Activated T-helper 2 cell treated with anti-CD3 and anti-CD28 coated beads, Interferon-gamma antibody, Interleukin-2, Interleukin-4, amounts not matched to agents 10 μg/mL and 5 μg/mL and 100 μg/mL, durations not matched to agents 14 hours and 24 hours and 36 hours (primary cell): ENCODE measurements at regions not wholly inside any gene's neighbourhood (a gene's known extent, or its start where the extent isn't known, plus 50 kb on each side); places are given as distances from the start of the nearest gene placed in this dataset.

Experiments
- DNase-seq: peaks from one replicate; pipeline ENCODE4 v3.0.0; 2021; ENCODE audit warnings: low spot score
- H3K27ac Mint-ChIP-seq: one replicate; pipeline ENCODE4 v1.8.0; 2021; ENCODE audit warnings: mixed read lengths
- H3K27me3 Mint-ChIP-seq: one replicate; pipeline ENCODE4 v1.8.0; 2021; ENCODE audit warnings: low read depth, mixed read lengths
- H3K36me3 Mint-ChIP-seq: one replicate; pipeline ENCODE4 v1.8.0; 2021; ENCODE audit warnings: low read depth, mixed read lengths
- H3K4me1 Mint-ChIP-seq: one replicate; pipeline ENCODE4 v1.8.0; 2021; ENCODE audit warnings: low read depth, mixed read lengths
- H3K4me3 Mint-ChIP-seq: one replicate; pipeline ENCODE4 v1.8.0; 2021; ENCODE audit warnings: low read depth, mild to moderate bottlenecking, moderate library complexity, mixed read lengths
- H3K9me3 Mint-ChIP-seq: one replicate; pipeline ENCODE4 v1.8.0; 2021; ENCODE audit warnings: mixed read lengths
- intact Hi-C: fragments of 100-400 bp; cut with micrococcal nuclease; formaldehyde crosslinking; loops from one replicate; pipeline ENCODE4 v1.15.1; 2023

DNA sequence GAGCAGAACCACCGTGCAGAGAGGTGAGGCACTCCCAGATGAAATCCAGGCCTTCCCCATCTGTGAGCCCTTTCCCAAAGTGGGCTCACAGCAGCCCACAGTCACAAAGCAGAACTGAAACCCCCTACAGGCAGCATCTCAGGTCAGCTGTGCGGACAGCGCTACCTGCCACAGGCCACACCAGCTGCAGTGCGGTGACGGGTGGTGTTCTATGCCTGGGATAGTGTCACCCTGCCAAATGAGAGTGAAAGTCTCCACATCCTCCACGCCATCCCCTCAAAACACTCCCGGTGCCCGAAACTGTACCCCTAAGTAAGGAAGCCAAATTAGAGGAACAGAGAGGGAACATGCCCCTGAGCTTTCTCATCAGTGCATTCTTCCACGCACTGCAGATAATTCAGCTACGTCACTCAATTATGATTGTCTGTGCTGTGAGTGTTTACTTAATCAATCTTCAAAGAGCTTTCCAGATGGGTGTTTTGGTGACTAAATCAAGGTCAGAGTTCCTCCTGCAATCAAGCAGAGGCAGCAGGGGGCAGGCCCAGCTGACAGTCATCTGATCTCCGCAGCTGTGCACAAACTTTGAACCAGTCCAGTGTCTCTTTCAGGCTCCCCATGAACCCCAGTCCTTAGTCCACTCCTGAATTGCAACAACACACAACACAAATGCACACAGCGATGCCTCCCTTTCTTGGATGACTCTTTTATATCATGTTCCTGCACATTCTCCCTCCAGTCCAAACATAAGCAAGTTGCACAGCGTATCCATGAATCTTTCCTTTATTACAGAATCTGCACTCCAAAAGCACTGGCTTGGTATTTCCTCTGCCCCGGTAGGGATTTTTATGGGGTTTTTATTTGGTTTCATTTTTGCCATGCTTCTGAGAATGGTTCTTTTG, 150.0 kb downstream of the TOMM20 start:
- DNase-seq = no peak
- H3K27me3 Mint-ChIP-seq = no peaks in the 10 kb centered on the region

DNA sequence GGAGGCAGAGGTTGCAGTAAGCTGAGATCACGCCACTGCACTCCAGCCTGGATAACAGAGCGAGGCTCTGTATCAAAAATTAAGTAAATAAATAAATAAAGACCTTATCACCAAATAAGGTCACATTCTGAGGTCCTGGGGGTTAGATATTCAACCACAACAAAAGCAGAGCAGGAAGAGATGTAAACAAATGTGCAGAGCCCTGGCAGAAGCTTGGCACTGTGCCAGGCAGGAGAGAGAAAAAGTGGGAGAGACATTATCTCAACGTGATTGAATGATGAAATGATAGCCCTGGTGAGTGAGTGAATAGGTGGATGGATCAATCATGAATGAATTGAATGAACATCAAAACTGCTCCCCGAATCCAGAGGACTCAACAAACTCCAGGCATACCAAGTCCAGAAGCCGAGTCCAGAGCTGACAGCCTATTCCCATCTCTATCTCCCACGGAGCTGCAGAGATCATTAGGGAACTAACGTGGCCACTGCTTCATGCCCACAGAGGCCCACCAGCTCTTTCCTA, 150.7 kb downstream of the TOMM20 start:
- H3K36me3 Mint-ChIP-seq = peaks cover 56% of the 10 kb centered on the region
- H3K27me3 Mint-ChIP-seq = no peaks in the 10 kb centered on the region
- peaks cover 82% of the 10 kb centered on the region for H3K4me1 Mint-ChIP-seq
- H3K27ac Mint-ChIP-seq = peak overlapping the region; percentile 97
- H3K9me3 Mint-ChIP-seq = peaks cover 4% of the 10 kb centered on the region
- no peak for DNase-seq
- peak overlapping the region; percentile 91 for H3K4me3 Mint-ChIP-seq
- intact Hi-C loops = loop anchor here (5.0 kb wide), 1 partner anchor 491 kb away; no protein-coding TSS in a partner anchor

More for the DNA sequence above, 150.0 kb downstream of the TOMM20 start:
- H3K36me3 Mint-ChIP-seq = peaks cover 58% of the 10 kb centered on the region
- H3K9me3 Mint-ChIP-seq = peaks cover 4% of the 10 kb centered on the region
- H3K27ac Mint-ChIP-seq = peak overlapping the region; percentile 97
- intact Hi-C loops = loop anchor here (5.0 kb wide), 1 partner anchor 491 kb away; no protein-coding TSS in a partner anchor
- H3K4me3 Mint-ChIP-seq = peak overlapping the region; percentile 91
- peaks cover 82% of the 10 kb centered on the region for H3K4me1 Mint-ChIP-seq

DNA sequence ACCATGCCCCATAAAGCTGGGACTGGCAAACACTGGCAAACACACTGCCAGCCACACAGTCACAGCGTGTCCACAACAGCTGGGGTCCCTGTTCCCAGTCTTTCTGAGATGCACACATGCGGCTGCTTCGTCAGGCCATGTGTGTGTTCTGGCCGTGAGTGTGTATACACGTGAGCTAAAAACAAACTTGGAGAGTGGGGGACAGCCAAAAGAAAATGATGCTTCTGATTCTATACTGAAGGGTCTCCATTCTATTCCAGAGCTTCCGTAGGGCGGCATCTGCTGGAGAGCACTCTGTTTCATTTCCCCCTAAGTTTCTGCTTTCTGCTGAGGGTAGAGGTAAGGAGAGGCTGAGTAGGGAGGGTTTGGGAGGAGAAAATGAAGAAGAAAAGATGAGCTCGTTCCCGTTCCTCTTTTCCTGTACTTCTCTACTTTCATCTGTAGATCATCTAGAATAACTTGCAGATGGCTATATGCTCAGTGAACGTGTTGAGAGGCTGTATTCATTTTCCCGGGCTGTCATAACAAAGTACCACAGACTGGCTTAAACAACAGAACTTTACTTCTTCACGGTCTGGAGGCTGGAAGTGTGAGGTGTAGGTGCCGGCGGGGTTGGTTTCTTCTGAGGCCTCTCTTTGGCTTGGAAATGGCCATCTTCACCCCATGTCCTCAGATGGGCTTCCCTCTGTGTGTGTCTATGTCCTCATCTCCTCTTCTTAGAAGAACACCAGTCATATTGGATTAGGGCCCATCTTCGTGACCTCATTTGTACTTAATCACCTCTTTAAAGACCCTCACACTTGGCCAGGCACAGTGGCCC, 151.6 kb downstream of the TOMM20 start:
- peaks cover 4% of the 10 kb centered on the region for H3K9me3 Mint-ChIP-seq
- H3K4me3 Mint-ChIP-seq = peak overlapping the region; percentile 24
- intact Hi-C loops = loop anchor here (5.0 kb wide), 1 partner anchor 490 kb away; no protein-coding TSS in a partner anchor
- no peak for DNase-seq
- peak overlapping the region; percentile 97 for H3K27ac Mint-ChIP-seq
- peaks cover 57% of the 10 kb centered on the region for H3K36me3 Mint-ChIP-seq
- H3K4me1 Mint-ChIP-seq = peaks cover 85% of the 10 kb centered on the region
- no peaks in the 10 kb centered on the region for H3K27me3 Mint-ChIP-seq

DNA sequence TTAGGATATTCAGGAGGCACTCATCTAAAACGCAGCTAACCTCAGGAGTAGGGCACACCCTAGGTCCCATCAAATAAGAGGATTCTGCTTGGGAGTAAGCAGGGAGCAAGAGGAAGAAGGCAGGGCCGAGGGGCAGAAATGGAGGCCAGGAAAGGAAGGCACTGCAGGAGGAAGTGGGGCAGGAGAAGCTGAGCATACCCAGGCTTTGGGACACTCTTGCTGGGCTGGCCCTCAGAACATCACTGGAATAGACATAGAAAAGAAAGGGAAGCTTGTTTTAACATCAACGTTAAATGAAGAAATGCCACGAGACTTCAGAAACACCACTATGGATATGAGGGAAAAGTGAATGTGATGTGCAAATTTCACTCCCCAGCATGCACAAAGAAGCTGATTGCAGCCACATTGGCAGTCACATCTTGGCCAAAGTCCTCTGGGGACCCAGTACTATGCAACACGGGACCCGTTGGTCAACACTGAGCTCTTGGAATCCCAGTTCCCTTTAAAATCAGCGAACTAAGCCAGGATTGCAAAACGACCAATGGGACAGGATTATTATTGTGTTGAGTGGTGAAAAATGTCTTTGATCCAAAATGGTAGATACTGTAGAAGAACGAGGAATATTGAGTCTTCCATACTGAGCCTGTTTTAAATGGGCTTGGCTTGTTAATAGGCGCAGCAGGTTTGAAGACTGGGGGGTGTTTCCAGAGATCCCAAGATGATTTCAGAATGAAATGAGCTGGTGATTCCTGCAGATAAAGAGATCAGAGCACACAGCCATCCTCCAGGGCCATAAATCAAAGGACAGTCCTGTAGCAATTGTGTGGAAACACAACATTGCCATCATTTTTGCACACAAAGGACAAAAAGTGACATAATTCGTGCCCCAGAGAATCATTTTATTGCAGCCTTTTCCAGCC, 152.4 kb downstream of the TOMM20 start:
- Mint-ChIP-seq H3K9me3 (peaks cover 4% of the 10 kb centered on the region), H3K27me3 (no peaks in the 10 kb centered on the region), H3K27ac (peak overlapping the region; percentile 85), H3K4me1 (peaks cover 85% of the 10 kb centered on the region), H3K4me3 (peak overlapping the region; percentile 48), H3K36me3 (peaks cover 55% of the 10 kb centered on the region)
- no peak for DNase-seq
- intact Hi-C loops = loop anchor here (1.0 to 5.0 kb wide), 3 partner anchors 35 to 489 kb away; no protein-coding TSS in a partner anchor

DNA sequence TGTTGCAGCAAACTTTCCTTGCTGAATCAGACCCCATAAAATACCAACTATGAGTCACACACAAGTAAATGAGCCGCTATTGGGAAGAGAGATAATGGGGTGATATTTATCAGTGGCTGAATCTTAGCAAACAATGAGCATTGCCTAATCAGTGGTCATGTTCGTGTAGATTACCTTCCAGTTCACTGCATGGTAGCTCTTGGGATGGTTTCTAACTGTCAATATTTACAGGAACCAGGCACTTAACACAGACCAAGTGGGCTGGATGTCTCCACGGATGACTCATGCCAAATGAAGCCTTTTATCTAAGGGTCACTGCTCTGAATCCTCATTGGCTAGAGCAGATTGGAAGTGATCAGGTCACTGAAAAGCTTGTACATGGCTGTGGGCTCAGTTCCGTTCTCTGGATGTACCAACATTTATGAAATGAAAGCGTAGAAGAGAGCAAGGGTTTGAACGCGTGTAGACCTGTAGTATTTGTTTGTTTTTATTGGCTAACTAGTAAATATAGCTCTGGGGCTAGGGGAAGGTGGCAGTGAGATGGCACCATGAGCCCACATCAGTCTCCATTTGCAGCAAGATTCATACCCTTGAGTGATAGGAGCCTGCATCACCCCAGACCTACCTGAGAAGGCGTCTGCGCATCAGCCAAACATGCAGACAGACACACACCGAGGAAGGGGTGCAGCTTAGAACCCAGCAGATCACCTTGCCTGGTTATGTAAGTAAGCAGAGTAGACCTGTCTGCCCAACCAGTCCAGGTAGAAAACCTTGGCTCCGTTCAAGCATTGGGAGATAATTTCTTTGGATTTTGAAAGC, 153.3 kb downstream of the TOMM20 start:
- Mint-ChIP-seq H3K4me3 (peak overlapping the region; percentile 48), H3K27me3 (no peaks in the 10 kb centered on the region), H3K9me3 (peaks cover 4% of the 10 kb centered on the region), H3K4me1 (peaks cover 87% of the 10 kb centered on the region), H3K36me3 (peaks cover 52% of the 10 kb centered on the region), H3K27ac (peak overlapping the region; percentile 85)
- intact Hi-C loops = loop anchor here (1.0 to 5.0 kb wide), 3 partner anchors 36 to 488 kb away; no protein-coding TSS in a partner anchor
- no peak for DNase-seq

DNA sequence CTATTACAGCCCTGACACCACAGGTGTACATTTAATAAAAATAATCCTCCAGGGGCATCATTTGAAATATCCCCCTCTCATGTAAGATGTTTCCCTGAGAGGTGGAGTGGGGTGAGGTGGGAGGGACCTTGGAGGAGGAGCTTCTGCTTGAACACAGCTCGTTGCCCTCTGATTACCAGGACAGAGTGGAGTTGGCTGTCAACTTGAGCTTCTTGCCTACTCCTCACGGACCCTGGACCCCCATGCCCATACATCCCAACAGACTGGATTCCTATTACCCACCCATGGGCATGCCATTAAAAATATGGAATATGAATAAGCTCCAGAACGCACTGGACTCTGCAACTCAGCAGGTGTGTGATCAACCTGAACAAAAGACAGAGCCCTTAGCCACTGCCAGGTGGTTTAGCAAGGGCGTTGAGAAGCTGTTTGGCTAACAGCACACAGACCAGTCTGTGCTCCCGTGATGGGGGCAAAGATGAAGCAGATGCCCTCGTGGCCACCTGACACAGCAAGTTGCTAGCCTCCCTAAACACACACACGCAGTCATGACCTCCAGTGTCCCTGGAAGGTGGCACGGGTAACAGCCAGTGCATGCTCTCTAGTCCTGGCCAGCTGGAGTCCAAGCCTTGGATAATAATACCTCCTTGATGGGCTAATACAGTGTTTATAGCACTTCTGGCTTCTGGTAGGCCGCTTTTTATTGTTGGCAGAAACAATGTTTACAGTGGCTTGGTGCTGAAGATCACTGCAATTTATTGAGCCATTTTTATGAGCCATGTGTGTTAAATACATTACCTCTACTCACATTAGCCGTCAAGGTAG, 155.0 kb downstream of the TOMM20 start:
- H3K36me3 Mint-ChIP-seq = peaks cover 44% of the 10 kb centered on the region
- H3K9me3 Mint-ChIP-seq = peaks cover 4% of the 10 kb centered on the region
- H3K4me3 Mint-ChIP-seq = no peak overlapping the region
- intact Hi-C loops = loop anchor here (2.0 kb wide), 1 partner anchor 373 kb away; no protein-coding TSS in a partner anchor
- peaks cover 82% of the 10 kb centered on the region for H3K4me1 Mint-ChIP-seq
- peak overlapping the region; percentile 85 for H3K27ac Mint-ChIP-seq
- no peaks in the 10 kb centered on the region for H3K27me3 Mint-ChIP-seq
- DNase-seq = no peak

DNA sequence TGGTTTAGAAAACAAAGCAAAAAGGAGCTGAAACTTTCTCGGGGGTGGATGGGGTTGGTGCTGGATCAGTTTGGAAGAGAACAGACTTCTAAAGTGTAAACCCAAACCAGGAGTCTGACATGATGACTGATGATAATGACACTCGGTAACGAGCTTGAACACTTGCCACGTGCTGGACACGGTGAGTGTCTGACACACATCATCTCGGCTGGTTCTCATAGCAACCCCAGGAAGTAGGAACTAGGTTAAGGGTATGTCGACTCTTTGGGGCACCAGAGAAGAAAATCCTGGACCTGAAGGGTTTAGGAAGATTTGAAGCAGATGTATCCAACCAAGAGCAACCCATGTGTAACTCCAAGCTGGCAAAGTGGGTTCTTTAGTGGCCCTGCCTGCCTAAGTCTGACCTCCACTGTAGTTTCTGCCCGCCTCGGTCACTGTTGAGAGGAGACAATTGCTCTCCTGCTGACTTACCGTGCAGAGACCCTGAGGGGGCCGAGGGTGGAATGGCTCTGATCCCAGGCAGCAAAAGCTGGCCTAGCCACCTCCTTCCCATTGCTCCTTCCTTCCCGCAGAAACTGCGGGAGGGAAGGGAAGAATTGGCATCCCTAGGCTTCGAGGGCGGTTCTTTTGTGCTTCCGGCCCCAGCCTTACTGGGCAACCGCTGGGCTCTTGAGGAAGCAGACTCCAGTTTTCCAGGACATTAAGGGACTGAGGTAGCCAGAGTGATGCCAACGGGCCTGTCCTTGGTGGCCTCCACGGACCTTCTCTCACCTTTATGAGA, 156.0 kb downstream of the TOMM20 start:
- Mint-ChIP-seq H3K36me3 (peaks cover 38% of the 10 kb centered on the region), H3K27me3 (no peaks in the 10 kb centered on the region), H3K4me3 (peak overlapping the region; percentile 15), H3K27ac (peak overlapping the region; percentile 85), H3K4me1 (peaks cover 75% of the 10 kb centered on the region), H3K9me3 (peaks cover 4% of the 10 kb centered on the region)
- intact Hi-C loops = loop anchor here (2.0 kb wide), 1 partner anchor 372 kb away; no protein-coding TSS in a partner anchor
- DNase-seq = no peak

DNA sequence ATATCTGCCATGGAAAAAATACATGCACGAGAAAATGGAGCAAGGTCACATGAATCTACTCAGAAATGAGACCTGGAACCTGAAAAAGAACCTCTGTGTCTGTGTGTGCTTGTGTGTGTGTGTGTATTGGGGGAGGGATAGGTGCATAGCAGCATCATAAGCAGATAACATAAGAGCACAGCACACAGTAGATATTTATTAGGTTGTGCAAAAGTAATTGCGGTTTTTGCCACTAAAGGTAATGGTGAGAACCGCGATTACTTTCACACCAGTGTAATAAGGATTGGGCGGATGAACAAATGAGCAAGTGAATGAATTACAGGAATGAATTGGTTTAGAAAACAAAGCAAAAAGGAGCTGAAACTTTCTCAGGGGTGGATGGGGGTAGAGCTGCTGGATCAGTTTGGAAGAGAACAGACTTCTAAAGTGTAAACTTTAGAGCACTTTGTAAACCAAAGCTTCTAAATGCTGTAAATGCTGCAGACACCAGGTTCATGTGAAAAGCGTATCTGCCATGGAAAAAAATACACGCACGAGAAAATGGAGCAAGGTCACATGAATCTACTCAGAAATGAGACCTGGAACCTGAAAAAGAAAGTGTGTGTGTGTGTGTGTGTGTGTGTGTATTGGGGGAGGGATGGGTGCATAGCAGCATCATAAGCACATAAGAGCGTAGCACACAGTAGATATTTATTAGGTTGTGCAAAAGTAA, 156.9 kb downstream of the TOMM20 start:
- peak overlapping the region; percentile 15 for H3K4me3 Mint-ChIP-seq
- no peaks in the 10 kb centered on the region for H3K27me3 Mint-ChIP-seq
- H3K9me3 Mint-ChIP-seq = peaks cover 4% of the 10 kb centered on the region
- DNase-seq = no peak
- peaks cover 29% of the 10 kb centered on the region for H3K36me3 Mint-ChIP-seq
- intact Hi-C loops = loop anchor here (1.0 to 2.0 kb wide), 5 partner anchors 8 to 371 kb away; partner anchors contain the start of gene IRF2BP2
- H3K27ac Mint-ChIP-seq = peak overlapping the region; percentile 85
- peaks cover 68% of the 10 kb centered on the region for H3K4me1 Mint-ChIP-seq

DNA sequence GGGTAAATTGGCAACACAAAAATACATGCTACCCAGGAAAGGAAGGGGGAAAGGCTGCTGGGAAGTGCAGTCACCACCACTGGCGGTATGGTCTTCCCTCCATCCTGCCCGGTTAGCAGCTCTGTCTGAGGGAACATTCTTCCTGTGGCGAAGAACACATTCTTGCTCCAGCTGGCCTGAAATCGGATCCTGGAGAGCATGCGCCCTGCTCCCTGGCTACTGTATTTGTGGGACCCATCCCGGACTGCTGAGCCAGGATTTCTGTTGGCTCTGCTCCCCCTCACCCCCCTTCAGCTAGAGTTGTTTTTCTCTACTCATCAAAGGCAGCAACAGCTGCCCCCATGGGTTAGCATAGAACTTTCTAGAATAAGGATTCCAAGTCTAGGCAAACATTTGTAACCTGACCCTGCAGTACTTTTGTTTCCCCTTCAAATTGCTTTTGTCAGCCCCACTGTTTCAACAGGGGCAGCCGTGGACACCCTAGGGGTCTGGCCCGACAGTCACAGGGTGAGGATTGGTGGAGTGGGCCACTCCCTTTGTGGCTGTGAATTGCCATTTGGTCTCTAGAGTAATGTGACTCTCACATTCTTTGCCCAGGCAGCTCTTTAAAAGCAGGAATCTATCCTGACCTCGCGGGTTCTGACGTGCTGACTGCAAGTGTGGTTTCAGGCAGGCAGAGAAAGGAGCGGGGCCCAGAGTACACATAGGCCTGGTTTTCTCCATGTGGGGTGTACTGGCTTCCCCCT, 157.7 kb downstream of the TOMM20 start:
- H3K4me1 Mint-ChIP-seq = peaks cover 66% of the 10 kb centered on the region
- peaks cover 4% of the 10 kb centered on the region for H3K9me3 Mint-ChIP-seq
- intact Hi-C loops = loop anchor here (1.0 to 2.0 kb wide), 5 partner anchors 8 to 360 kb away; partner anchors contain the start of gene IRF2BP2
- no peaks in the 10 kb centered on the region for H3K27me3 Mint-ChIP-seq
- DNase-seq = no peak
- peak overlapping the region; percentile 85 for H3K27ac Mint-ChIP-seq
- H3K36me3 Mint-ChIP-seq = peaks cover 27% of the 10 kb centered on the region
- no peak overlapping the region for H3K4me3 Mint-ChIP-seq
